ENCODE measurements at regions not wholly inside any gene's neighbourhood (a gene's known extent, or its start where the extent isn't known, plus 50 kb on each side); places are given as distances from the start of the nearest gene placed in this dataset.
"Not testable (repeated sequence)": the region's sequence is repeated elsewhere in the genome, so short reads cannot be mapped to it uniquely, and the experiment has no call there.

- DNase-seq, result not testable (repeated sequence)
Observed at GRCh38 chr7:85675093-85675492, 488.2 kb upstream of the SEMA3D start.

- DNase-seq, result no peak
Observed at GRCh38 chr7:85673876-85674275, 487.0 kb upstream of the SEMA3D start.

- DNase-seq, result no peak
Observed at GRCh38 chr7:85669225-85669624, 482.4 kb upstream of the SEMA3D start.

- DNase-seq, result no peak
Observed at GRCh38 chr7:85664341-85664740, 477.5 kb upstream of the SEMA3D start.

- no peak for DNase-seq
Observed at GRCh38 chr7:85659364-85659763, 472.5 kb upstream of the SEMA3D start.

GRCh38 chr7:85655252-85655651 is 468.4 kb upstream of the SEMA3D start:
- DNase-seq, result no peak

GRCh38 chr7:85644272-85644671 is 457.4 kb upstream of the SEMA3D start:
- DNase-seq, result no peak

GRCh38 chr7:85641331-85641730 is 454.5 kb upstream of the SEMA3D start:
- no peak for DNase-seq

- DNase-seq, result no peak
Observed at GRCh38 chr7:85638394-85638793, 451.5 kb upstream of the SEMA3D start.

- no peak for DNase-seq
Observed at GRCh38 chr7:85634951-85635350, 448.1 kb upstream of the SEMA3D start.

GRCh38 chr7:85630904-85631600 is 444.2 kb upstream of the SEMA3D start:
- DNase-seq, result peak in 1 of 58 donors; percentile 5

GRCh38 chr7:85627791-85628586 is 441.1 kb upstream of the SEMA3D start:
- DNase-seq, result no peak

GRCh38 chr7:85622059-85622458 is 435.2 kb upstream of the SEMA3D start:
- DNase-seq, result no peak

GRCh38 chr7:85620936-85621685 is 434.3 kb upstream of the SEMA3D start:
- DNase-seq, result no peak

- DNase-seq, result no peak
Observed at GRCh38 chr7:85619236-85619635, 432.4 kb upstream of the SEMA3D start.

GRCh38 chr7:85614684-85615083 is 427.8 kb upstream of the SEMA3D start:
- no peak for DNase-seq

- DNase-seq, result no peak
Observed at GRCh38 chr7:85612514-85612913, 425.7 kb upstream of the SEMA3D start.

- DNase-seq, result no peak
Observed at GRCh38 chr7:85608804-85609203, 421.9 kb upstream of the SEMA3D start.

- no peak for DNase-seq
Observed at GRCh38 chr7:85602196-85602595, 415.3 kb upstream of the SEMA3D start.

GRCh38 chr7:85600395-85600794 is 413.5 kb upstream of the SEMA3D start:
- no peak for DNase-seq

GRCh38 chr7:85596827-85597226 is 410.0 kb upstream of the SEMA3D start:
- DNase-seq, result no peak

GRCh38 chr7:85595750-85596178 is 408.9 kb upstream of the SEMA3D start:
- no peak for DNase-seq
